IMR-90 (cell line): ENCODE measurements at regions not wholly inside any gene's neighbourhood (a gene's known extent, or its start where the extent isn't known, plus 50 kb on each side); places are given as distances from the start of the nearest gene placed in this dataset.

Experiments used
- ATAC-seq: fragments of 200-7000 bp; cut with Tn5 transposase; 2 replicates; pipeline ENCODE4 v1.9.1; 2020; ENCODE audit warnings: low read depth, mild to moderate bottlenecking, moderate library complexity
- BruUV-seq: library from RNA; stranded (reverse); fragments of 400-500 nt; replicated peaks from 2 replicates; lab custom pipeline; 2021; lab: Mats Ljungman, UMichigan
- CTCF ChIA-PET: fragments of 300-600 bp; formaldehyde crosslinking; extraction: SDS; loops from one replicate; lab custom pipeline; 2021; ENCODE audit warnings: antibody characterized with exemption; lab: Yijun Ruan, JAX
- POLR2A ChIA-PET: fragments of 300-600 bp; sonication (Branson Sonifier 250); formaldehyde crosslinking; loops from one replicate; lab custom pipeline; 2022; ENCODE audit warnings: antibody characterized with exemption; ENCODE audit not compliant: unreplicated experiment; lab: Charles Lee
- DNase-seq: peaks from one replicate; pipeline ENCODE4 v3.0.0; 2013
- H2AFZ ChIP-seq: replicated peaks from 2 replicates; pipeline ENCODE3; 2013; ENCODE audit warnings: low read length, mild to moderate bottlenecking; ENCODE audit not compliant: poor library complexity
- H2AK5ac ChIP-seq: 2 replicates; pipeline ENCODE4 v1.6.1; 2013; ENCODE audit warnings: low read depth, low read length, inconsistent platforms
- H2AK9ac ChIP-seq: replicated peaks from 2 replicates; pipeline ENCODE3; 2013; ENCODE audit warnings: mild to moderate bottlenecking, low read depth, low read length, moderate library complexity; ENCODE audit not compliant: poor library complexity
- H2BK120ac ChIP-seq: 2 replicates; pipeline ENCODE4 v1.6.1; 2013; ENCODE audit warnings: low read depth, low read length, inconsistent platforms
- H2BK15ac ChIP-seq: 3 replicates; pipeline ENCODE4 v1.6.1; 2013; ENCODE audit warnings: low read depth, low read length, inconsistent platforms
- H2BK20ac ChIP-seq: 2 replicates; pipeline ENCODE4 v1.6.1; 2013; ENCODE audit warnings: low read depth, mild to moderate bottlenecking, inconsistent platforms, low read length, moderate library complexity
- H2BK5ac ChIP-seq: 2 replicates; pipeline ENCODE4 v1.6.1; 2013; ENCODE audit warnings: mild to moderate bottlenecking, low read depth, low read length, inconsistent platforms; ENCODE audit not compliant: poor library complexity, severe bottlenecking
- H3K14ac ChIP-seq: replicated peaks from 2 replicates; pipeline ENCODE4 v1.6.1; 2013; ENCODE audit warnings: low read depth, low read length, inconsistent platforms
- H3K18ac ChIP-seq: 2 replicates; pipeline ENCODE4 v1.6.1; 2013; ENCODE audit warnings: low read depth, low read length, control low read depth
- H3K23ac ChIP-seq: 2 replicates; pipeline ENCODE4 v1.6.1; 2013; ENCODE audit warnings: low read depth, low read length, inconsistent platforms
- H3K27ac ChIP-seq: 2 replicates; pipeline ENCODE4 v1.5.1; 2013; ENCODE audit warnings: mild to moderate bottlenecking, control low read depth, low read length; ENCODE audit not compliant: insufficient read depth
- H3K27me3 ChIP-seq: 2 replicates; pipeline ENCODE4 v1.6.1; 2013; ENCODE audit warnings: low read length; ENCODE audit not compliant: control insufficient read depth, insufficient read depth
- H3K36me3 ChIP-seq: 2 replicates; pipeline ENCODE4 v1.6.1; 2013; ENCODE audit warnings: low read length, mixed read lengths; ENCODE audit not compliant: control insufficient read depth, insufficient read depth
- H3K4ac ChIP-seq: 2 replicates; pipeline ENCODE4 v1.6.1; 2013; ENCODE audit warnings: low read depth, low read length, inconsistent platforms
- H3K4me1 ChIP-seq: 2 replicates; pipeline ENCODE4 v1.6.1; 2013; ENCODE audit warnings: low read length, mixed read lengths; ENCODE audit not compliant: control insufficient read depth, insufficient read depth
- H3K4me2 ChIP-seq: 2 replicates; pipeline ENCODE4 v1.6.1; 2013; ENCODE audit warnings: low read depth, mild to moderate bottlenecking, control low read depth, low read length, moderate library complexity
- H3K4me3 ChIP-seq: 2 replicates; pipeline ENCODE4 v1.5.1; 2013; ENCODE audit warnings: low read depth, mild to moderate bottlenecking, control low read depth, low read length, moderate library complexity; ENCODE audit not compliant: insufficient read depth
- H3K56ac ChIP-seq: 2 replicates; pipeline ENCODE4 v1.6.1; 2013; ENCODE audit warnings: low read length, inconsistent platforms; ENCODE audit not compliant: insufficient read depth; ENCODE audit errors: extremely low read depth
- H3K79me1 ChIP-seq, 2 experiments: 2 replicates each; pipeline ENCODE4 v1.6.1; 2013; ENCODE audit warnings: low read length in 2 of 2, inconsistent platforms in 1 of 2, low read depth in 1 of 2
- H3K9ac ChIP-seq: 2 replicates; pipeline ENCODE4 v1.6.1; 2013; ENCODE audit warnings: low read depth, low read length, control low read depth
- H3K9me1 ChIP-seq: 2 replicates; pipeline ENCODE4 v1.6.1; 2013; ENCODE audit warnings: low read length, inconsistent platforms; ENCODE audit not compliant: insufficient read depth
- H3K9me3 ChIP-seq: 2 replicates; pipeline ENCODE4 v1.6.1; 2013; ENCODE audit warnings: low read length; ENCODE audit not compliant: control insufficient read depth, insufficient read depth
- H4K20me1 ChIP-seq: 2 replicates; pipeline ENCODE4 v1.6.1; 2013; ENCODE audit warnings: low read length, inconsistent platforms; ENCODE audit not compliant: insufficient read depth
- H4K5ac ChIP-seq: 2 replicates; pipeline ENCODE4 v1.6.1; 2013; ENCODE audit warnings: mild to moderate bottlenecking, low read depth, low read length, control low read depth
- H4K8ac ChIP-seq, 2 experiments: 2 replicates each; pipeline ENCODE4 v1.6.1; 2013; ENCODE audit warnings: low read depth in 2 of 2, low read length in 2 of 2, control low read depth in 1 of 2, inconsistent platforms in 1 of 2
- H4K91ac ChIP-seq: 2 replicates; pipeline ENCODE4 v1.6.1; 2013; ENCODE audit warnings: low read depth, low read length, inconsistent platforms; ENCODE audit not compliant: insufficient read depth
- BHLHE40 ChIP-seq: fragments of 150-350 bp; IDR thresholded peaks from 2 replicates; pipeline ENCODE4 v1.6.1; 2016; ENCODE audit warnings: mild to moderate bottlenecking, low read depth, low read length
- CHD1 ChIP-seq: IDR thresholded peaks from 2 replicates; pipeline ENCODE4 v1.6.1; 2012; ENCODE audit warnings: low read depth, low read length, improper control_type of control experiment
- CTCF ChIP-seq: conservative IDR thresholded peaks from 2 replicates; pipeline ENCODE4 v1.5.1; 2012; ENCODE audit warnings: mild to moderate bottlenecking, low read depth, low read length, improper control_type of control experiment
- ELK1 ChIP-seq: fragments of 150-350 bp; IDR thresholded peaks from 2 replicates; pipeline ENCODE4 v1.6.1; 2016; ENCODE audit warnings: low read depth, mild to moderate bottlenecking, low read length, moderate library complexity, borderline replicate concordance
- MAZ ChIP-seq: IDR thresholded peaks from 2 replicates; pipeline ENCODE4 v1.6.1; 2012; ENCODE audit warnings: low read depth, mild to moderate bottlenecking, low read length, improper control_type of control experiment, moderate library complexity, borderline replicate concordance
- MXI1 ChIP-seq: IDR thresholded peaks from 2 replicates; pipeline ENCODE4 v1.6.1; 2012; ENCODE audit warnings: low read depth, mild to moderate bottlenecking, low read length, moderate library complexity, borderline replicate concordance
- NFE2L2 ChIP-seq: fragments of 150-350 bp; IDR thresholded peaks from 2 replicates; pipeline ENCODE4 v1.6.1; 2016; ENCODE audit warnings: low read depth, mild to moderate bottlenecking, low read length
- POLR2A ChIP-seq: IDR thresholded peaks from 2 replicates; pipeline ENCODE4 v1.6.1; 2012; ENCODE audit warnings: mild to moderate bottlenecking, low read depth, low read length
- RAD21 ChIP-seq: IDR thresholded peaks from 2 replicates; pipeline ENCODE4 v1.6.1; 2012; ENCODE audit warnings: low read length, improper control_type of control experiment
- RCOR1 ChIP-seq: IDR thresholded peaks from 2 replicates; pipeline ENCODE4 v1.6.1; 2012; ENCODE audit warnings: mild to moderate bottlenecking, low read length, improper control_type of control experiment; ENCODE audit not compliant: insufficient replicate concordance
- SMC3 ChIP-seq: fragments of 150-350 bp; IDR thresholded peaks from 2 replicates; pipeline ENCODE4 v1.6.1; 2016; ENCODE audit warnings: low read depth, mild to moderate bottlenecking, antibody characterized with exemption, low read length, moderate library complexity
- USF2 ChIP-seq: fragments of 150-350 bp; IDR thresholded peaks from 2 replicates; pipeline ENCODE4 v1.6.1; 2017; ENCODE audit warnings: mild to moderate bottlenecking, antibody characterized with exemption, low read length, low read depth
- WGBS, 2 experiments: methylation state at CpG; one replicate each; pipeline versions ENCODE4 v1.1.5 to v1.1.7; 2013; ENCODE audit warnings: missing lambda C conversion rate in 2 of 2; ENCODE audit not compliant: insufficient read length in 1 of 2; ENCODE audit errors: extremely low coverage in 2 of 2; 5-methylcytosine and 5-hydroxymethylcytosine counted together
- dilution Hi-C: fragments of 300-500 bp; cut with HindIII; formaldehyde crosslinking; loops from one replicate; pipeline ENCODE4 v1.14.3; 2018; ENCODE audit warnings: low sequenced_read_pairs; ENCODE audit not compliant: unreplicated experiment
- in situ Hi-C: fragments of 300-500 bp; cut with MboI; formaldehyde crosslinking; loops from 3 replicates; pipeline ENCODE4 v1.14.3; 2019; ENCODE audit warnings: low sequenced_read_pairs, inconsistent platforms, mixed read lengths
- intact Hi-C: fragments of 100-400 bp; cut with micrococcal nuclease; formaldehyde crosslinking; loops from 2 replicates; pipeline ENCODE4 v1.10.0; 2022

GRCh38 chr1:166685200-166685599 lies 154.1 kb upstream of the POGK start:
- dilution Hi-C loops (no loop called here), intact Hi-C loops (no loop called here), in situ Hi-C loops (no loop called here)
- Histone ChIP-seq H4K8ac (no peak overlapping the region), H3K4me1 (no peaks in the 10 kb centered on the region), H2AK5ac (no peak overlapping the region), H3K4me2 (no peak overlapping the region), H3K18ac (no peak overlapping the region), H2BK120ac (no peak overlapping the region), H2BK5ac (no peak overlapping the region), H3K9ac (no peak overlapping the region), H4K91ac (no peak overlapping the region), H3K4me3 (no peak overlapping the region), H3K56ac (no peak overlapping the region), H3K14ac (no peak overlapping the region), H2AFZ (no peak overlapping the region), H4K20me1 (no peaks in the 10 kb centered on the region), H3K23ac (no peak overlapping the region), H2AK9ac (no peak overlapping the region), H4K5ac (no peak overlapping the region), H3K27me3 (no peaks in the 10 kb centered on the region), H3K9me1 (no peaks in the 10 kb centered on the region), H3K27ac (no peak overlapping the region), H2BK15ac (no peak overlapping the region), H3K36me3 (no peaks in the 10 kb centered on the region), H3K9me3 (peaks cover 2% of the 10 kb centered on the region; the same call in 1 of the 2 replicates), H2BK20ac (no peak overlapping the region), H3K79me1 (no peaks in the 10 kb centered on the region), H3K4ac (no peak overlapping the region)
- BruUV-seq = no TSS peak
- DNase-seq (no peak), ATAC-seq (no peak)
- TF ChIP-seq BHLHE40 (no peak), CHD1 (no peak), RAD21 (no peak), MXI1 (no peak), RCOR1 (no peak), NFE2L2 (no peak), CTCF (no peak), USF2 (no peak), MAZ (no peak), SMC3 (no peak), POLR2A (no peak), ELK1 (no peak)
- CTCF ChIA-PET = no interaction called here
- no CpG with 5 or more reads among the region's 1 CpG for WGBS, 2 experiments
- POLR2A ChIA-PET = no interaction called here
